ENCODE measurements at regions not wholly inside any gene's neighbourhood (a gene's known extent, or its start where the extent isn't known, plus 50 kb on each side); places are given as distances from the start of the nearest gene placed in this dataset.

DNA sequence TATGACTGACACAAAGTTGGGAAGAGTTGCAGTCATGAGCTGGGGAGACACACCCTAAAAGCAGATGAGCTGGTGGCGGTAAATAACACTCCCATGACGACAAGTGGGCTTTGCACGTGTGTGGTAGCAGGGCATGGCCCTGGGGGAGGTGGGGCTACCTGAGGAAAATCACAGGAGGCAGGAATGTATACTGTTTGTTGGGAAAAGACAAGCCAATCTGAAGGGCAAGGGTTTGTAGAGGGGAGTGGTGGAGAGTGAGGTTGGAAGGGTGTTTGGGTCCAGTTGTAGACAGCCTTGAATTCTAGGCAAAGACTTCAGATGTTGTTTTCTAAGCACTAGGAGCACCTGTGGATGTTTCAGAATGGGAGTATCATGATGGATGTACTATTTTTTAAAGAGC is 151.6 kb downstream of the TM9SF2 start:
- intact Hi-C loops (cut with micrococcal nuclease) = no loop called here

DNA sequence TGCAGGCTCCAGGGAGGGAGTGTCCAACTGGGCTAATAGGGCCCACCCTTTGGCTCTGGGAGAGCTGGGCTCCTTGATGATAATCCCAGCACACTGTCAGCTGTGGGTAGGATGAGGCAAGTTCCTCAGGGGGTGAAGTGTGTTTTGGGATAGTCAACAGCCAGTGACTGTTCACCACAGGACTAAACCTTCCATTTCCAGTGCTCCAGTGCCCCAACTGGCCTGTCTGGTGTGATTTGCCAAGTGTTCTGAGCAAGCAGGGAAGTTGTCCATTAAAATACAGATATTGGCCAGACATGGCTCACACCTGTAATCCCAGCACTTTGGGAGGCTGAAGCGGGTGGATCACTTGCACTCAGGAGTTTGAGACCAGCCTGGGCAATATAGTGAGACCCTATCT is 150.9 kb downstream of the TM9SF2 start:
- intact Hi-C loops (cut with micrococcal nuclease) = no loop called here

DNA sequence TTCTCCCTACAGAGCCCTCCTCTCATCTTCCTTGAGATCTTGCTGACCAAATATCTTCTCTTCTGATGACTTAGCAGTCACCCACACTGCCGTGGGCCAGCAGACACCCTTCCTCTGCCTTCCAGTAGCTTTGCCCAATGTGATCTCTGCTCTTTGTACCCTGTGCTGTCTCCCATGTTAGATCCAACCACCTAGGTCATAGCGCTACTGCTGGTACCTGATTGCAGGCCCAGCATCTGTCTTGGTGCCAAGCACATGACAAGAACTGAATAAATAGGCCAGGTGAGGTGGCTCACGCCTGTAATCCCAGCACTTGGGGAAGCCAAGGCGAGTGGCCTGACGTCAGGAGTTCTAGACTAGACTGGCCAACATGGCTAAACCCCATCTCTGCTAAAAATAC is 149.7 kb downstream of the TM9SF2 start:
- intact Hi-C loops (cut with micrococcal nuclease) = no loop called here

DNA sequence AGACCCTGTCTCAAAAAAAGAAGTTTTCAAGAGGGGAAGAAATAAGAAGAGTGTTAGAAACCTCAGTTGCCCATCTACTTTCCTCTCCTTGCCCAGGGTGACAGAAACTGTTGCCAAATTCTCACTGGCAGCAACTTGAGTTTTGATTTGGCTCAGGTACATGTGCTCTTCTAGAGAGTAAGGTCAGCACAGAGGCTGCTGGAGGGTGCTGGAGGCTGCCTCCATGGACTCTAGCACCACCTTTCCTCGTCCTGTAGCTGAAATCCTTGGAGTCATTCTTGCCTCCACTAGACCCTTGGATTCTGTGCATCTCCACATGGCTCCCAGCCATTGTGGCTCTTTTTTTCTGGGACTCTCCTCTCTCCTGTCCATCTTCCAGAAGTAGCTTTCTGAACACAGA is 149.1 kb downstream of the TM9SF2 start:
- intact Hi-C loops (cut with micrococcal nuclease) = no loop called here

DNA sequence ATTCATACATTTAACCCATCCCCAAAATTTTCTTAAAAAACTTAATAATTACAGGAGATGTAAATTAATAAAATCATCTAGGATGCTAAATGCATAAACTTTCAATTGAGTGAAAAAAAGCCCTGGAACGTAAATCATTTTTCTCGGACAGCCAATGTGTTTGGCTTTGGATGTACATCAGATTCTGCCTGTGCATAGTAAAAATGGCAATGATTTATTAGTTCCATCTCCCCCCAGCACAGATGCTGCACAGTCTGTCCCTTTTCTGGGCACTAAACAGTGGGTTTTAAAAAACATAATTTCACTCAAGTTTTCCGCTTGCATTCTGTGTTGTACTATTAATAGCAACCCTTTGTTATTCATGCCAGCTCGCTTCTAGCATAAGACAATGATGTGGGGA is 147.7 kb downstream of the TM9SF2 start:
- intact Hi-C loops (cut with micrococcal nuclease) = no loop called here

DNA sequence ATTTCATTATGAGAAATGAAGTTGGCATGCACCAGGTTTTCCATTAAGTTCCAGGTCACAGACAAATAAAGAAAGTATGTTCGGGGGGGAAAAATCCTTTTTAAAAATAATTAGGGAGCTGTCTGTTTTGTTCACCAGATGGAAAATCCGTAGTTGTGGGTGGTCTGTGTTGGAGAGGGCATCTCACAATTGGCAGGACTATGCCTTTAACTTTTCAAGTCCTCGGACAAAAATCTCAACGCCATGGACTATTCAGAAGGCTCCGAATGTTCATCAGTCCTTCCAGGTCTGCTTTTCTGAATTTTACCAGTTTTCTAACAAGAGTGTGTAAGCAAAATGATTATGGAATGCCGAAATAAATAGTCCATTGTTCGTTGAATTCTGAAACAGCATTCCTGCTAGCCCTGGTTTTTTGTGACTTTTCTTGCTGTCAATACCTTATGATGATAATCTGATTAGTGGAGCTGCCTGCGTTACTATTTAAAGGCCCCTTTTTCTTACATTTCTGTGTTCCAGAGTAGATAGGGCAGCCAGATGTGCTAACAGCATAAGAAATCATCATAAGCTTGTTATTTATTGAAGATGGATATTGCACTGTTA is 146.9 kb downstream of the TM9SF2 start:
- intact Hi-C loops (cut with micrococcal nuclease) = no loop called here

DNA sequence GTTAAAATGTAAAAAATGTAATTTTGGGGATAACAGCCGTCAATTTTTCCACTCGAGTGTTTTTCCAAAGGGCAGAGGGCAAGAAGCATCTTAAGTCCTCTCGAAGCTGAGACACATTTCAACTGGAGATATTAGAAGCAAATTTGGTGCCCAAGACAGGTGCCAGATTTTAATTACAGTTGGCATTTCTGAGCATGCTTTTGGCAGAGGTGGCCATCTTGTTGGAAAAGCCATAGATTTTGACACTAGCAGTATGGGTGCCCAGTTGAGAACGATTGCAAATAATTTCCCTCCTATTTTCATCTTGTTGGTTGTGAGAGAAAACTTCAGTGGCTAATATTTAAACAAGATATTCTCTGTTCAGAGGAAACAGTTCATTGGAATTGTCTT is 146.3 kb downstream of the TM9SF2 start:
- intact Hi-C loops (cut with micrococcal nuclease) = no loop called here

DNA sequence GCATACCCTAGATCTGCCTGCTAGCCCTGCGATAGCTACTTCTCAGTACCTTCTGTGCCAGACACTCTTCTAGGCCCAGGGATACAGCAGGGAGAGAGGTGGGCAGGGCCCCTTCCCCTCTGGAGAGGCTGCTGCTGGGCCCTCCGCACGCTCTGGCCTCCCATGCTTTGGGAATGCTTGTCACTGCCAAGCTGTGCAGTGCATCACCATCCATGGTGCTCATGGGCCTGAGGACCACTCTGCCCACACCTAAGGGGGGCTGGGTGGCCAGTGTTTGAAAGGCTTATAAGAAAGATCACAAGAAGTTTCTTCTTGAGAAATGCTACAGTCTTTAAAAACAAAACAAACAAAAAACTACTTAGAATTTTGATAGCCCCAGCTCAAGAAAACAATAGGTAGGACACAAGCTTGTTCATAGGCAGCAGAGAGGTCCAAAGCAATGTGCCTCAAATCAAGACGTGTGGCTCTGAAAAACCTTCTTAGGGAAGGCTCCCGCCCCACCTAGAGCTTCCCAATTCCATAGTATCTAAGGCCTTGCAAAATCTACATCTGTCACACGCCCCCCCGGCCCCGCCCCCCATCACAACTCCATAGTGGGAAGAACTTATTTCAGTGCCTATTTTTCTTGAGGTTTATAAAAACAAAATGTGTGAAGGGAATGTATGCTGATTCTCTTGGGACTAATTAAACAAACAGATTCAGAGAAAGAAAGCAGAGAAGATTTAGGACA is 145.8 kb downstream of the TM9SF2 start:
- intact Hi-C loops (cut with micrococcal nuclease) = no loop called here

DNA sequence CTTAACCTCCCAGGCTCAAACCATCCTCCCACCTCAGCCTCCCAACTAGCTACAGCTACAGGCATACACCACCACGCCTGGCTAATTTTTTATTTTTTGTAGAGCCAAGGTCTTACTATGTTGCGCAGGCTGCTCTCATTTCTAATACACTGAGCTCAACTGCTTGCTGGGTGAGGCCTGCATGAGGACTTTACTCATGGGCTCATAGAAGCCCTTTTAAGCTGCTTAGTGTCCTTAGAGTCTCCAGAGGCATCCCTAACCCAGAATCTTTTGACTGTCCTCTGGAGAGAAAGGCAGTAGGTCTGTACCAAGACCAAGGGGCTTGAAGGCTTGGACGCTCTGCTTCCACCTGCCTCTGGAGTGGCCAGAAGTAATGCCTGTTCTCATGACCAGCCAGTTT is 141.6 kb downstream of the TM9SF2 start:
- intact Hi-C loops (cut with micrococcal nuclease) = no loop called here

DNA sequence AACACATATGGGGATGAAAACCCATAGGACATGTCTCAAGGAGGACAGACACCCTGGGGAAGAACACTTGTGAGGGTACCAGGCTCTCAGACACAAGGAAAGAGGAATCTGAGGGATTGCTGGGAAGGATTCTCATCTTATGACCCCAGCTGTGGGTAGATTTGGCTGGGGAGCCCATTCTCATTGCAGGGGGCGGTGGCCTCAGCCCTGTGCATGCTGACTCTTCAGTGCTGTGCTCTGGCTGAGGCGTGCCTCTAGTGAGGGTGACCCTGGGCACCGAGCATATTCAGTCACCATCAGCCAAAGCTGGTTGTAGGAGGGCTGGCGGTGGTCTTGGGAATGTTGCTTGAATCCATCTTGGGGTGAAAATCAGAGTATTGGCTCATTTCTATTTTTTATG is 140.7 kb downstream of the TM9SF2 start:
- intact Hi-C loops (cut with micrococcal nuclease) = no loop called here

DNA sequence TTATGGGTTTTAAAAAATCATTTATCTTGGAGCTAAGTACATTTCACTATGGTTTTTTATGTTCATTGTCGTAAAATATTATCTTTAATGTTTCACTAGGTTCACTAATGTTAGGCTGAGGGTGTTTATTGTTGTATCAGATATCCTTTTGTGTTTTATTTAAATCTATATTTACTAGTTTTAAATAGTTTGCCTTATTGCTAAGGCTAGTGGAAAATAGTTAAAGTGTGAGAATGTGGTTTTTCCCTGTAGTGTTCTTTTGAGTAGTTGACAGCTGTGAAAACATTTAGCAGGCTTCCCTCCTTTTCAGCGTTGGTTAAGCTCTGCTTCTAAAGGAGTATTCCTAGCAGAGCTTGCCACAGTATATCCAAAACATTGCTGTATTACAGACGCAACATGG is 139.0 kb downstream of the TM9SF2 start:
- intact Hi-C loops (cut with micrococcal nuclease) = no loop called here

DNA sequence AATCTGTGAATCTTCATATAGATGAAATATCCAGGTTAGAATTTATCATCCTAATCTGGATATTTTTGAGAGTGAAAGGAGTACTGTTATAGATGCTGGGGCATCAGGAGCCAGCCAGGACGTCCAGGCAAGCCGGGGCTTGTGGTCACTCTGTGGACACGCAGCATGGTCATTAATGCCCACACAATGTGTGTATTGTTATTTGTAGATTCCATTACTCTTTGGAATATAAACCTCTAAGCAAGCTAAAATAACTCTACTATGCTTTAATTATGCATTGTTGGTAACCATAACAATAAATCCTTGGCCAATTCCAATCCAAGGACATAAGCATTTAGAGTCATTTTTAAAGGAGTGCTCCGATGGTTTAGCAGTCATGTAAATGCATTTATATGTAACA is 137.9 kb downstream of the TM9SF2 start:
- intact Hi-C loops (cut with micrococcal nuclease) = no loop called here

DNA sequence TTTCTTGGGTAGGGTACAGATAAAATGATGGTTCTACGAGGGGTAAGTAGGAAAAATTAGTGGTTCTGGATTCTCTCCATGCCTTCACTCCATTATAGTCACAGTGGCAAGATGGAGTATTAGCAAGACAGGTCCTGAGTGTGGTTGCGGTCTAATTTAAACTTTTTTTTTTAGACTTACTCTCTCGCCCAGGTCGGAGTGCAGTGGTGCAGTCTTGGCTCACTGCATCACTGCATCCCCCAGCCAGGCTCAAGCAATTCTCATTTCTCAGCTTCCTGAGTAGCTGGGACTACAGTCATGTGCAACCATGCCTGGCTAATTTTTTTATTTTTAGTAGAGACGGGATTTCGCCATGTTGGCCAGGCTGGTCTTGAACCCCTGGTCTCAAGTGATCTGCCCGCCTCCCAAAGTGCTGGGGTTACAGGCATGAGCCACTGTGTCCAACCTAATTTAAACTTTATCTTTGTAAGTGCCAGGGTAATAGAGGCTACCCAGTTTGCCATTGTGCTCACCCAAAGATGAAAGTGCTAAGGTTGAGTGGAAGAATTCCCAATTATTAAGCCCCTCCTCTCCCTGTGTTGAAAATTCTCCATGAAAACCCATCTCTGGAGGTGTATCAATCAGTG is 135.6 kb downstream of the TM9SF2 start:
- intact Hi-C loops (cut with micrococcal nuclease) = no loop called here

DNA sequence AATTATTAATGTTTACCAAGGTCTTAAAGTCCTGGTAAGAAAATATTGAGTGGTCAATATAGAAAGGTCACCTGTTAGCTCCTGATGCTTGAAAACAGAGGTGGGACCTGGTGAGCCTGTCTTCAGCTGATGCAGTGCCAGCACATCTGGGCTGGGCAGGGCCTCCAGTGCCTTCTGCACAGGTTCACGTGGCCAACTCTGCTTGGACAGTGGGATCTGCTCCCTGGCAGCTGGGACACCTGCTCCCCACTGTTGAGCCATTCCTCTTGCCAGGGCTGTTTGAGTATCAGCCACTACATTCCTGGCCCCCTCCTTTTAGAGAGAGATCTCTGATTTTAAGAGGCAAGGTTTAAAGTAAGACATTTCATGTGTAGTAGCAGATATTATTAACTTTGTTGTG is 135.0 kb downstream of the TM9SF2 start:
- intact Hi-C loops (cut with micrococcal nuclease) = no loop called here

DNA sequence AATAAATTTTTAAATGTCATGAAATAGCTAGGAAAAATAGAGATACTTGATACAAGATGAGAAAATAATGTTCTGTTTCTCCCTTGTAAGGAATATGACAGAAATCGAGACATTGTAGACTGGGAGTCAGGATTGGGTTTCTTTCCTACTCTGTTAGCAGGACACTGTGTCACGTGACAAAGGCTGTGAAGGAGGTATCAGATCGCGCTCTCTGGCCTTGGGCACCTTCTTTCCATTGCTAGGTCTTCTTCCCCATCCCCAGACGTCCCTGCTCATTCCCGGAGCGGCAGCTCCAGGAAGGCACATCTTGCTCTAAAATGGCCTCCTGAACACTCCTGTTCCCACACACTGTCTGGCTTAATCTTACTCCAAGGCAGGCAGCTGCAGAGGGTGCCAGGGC is 133.4 kb downstream of the TM9SF2 start:
- intact Hi-C loops (cut with micrococcal nuclease) = no loop called here

DNA sequence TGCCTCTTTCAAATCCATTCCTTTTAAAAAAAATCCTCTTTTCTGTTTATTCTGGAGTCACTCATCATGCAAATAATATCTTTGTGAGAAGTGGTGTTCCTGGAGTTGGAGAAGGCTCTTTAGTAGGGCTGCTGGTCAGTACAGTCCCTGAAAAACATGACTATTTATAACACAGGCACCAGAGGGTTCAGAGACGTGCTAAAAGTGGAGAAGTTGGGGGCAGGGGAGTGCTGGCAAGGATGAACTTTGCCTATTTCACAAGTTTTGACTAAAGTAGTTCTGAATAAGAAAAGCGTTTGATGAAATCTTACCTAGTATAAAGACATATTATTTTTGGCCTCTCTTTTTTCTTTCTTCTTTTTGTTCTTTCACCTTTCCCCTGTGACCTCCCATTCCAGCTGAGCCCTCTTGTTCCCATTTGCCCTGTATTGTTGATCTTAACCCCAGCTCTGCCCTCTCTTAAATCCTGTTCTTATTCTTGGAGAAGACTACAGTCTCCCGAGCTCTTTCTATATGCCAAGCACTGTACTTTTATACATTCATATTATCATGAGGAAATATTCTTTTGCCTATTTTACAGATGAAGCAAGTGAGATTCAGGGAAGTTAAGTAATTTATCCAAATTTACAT is 129.1 kb downstream of the TM9SF2 start:
- intact Hi-C loops (cut with micrococcal nuclease) = no loop called here

DNA sequence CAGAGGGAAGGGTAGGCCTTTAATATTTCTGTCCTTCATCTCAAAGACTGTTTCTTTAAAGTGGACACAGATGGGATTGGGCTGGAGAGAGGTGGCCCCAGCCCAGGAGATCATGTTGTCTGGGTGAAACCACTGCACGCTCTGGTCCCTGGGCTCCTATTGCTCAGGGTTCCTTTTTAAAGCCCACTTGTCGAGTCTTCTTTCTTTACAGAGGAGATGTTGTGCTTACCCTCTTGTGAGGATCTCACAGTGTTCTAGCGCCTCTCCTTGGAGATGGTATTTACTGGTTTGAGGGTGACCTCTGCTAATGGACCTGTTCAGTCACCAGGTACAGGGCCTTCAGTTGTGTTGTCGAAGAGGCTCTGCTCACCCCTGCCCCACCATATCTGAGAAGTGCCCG is 128.4 kb downstream of the TM9SF2 start:
- intact Hi-C loops (cut with micrococcal nuclease) = no loop called here

DNA sequence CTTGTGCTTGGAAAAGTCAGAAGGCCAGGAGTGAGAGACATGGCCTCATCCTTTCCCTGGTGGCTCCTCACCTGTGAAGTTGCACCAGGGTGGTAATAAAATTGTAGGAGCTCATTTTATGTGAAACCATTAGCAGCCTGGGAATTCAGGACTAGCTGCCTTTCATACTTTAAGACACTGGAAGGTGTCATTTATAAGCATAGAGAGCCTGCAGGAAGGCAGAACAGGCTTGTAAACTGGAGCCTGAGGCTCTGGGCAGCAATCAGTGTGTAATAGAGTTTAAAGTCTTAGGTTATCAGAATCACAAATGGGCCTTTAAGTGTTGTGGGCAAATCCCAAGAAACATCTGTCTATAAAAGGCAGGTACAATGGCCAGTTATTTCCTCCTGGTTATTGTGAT is 127.2 kb downstream of the TM9SF2 start:
- intact Hi-C loops (cut with micrococcal nuclease) = no loop called here

DNA sequence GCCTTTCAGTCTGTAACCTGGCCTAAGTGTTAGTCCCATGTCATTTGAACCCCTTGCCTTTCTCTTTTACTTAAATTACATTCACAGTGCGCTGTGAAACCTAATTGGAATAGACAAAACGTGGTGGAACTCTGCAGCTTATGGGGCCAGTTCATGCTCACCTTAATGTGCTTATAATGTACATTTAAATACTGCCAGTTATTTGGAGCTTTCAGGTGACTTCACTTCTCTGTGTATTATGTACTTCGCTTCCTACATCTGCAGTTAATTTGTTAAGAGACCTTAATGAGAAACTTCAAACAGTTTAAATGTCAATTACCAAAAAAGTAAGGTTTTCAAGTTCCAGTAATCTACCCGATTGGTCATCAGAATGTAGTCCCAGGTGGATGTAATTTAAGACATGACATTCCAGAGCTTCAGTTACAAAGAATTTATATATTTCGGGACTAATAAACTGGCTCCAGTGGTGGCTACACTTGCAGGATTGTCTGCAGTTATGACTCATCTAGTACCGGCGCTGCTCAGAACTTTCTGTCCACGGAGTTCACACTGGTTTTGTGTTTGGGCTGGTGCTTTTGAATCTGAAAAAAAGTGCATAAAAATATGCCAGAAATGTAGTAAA is 125.3 kb downstream of the TM9SF2 start:
- intact Hi-C loops (cut with micrococcal nuclease) = no loop called here

DNA sequence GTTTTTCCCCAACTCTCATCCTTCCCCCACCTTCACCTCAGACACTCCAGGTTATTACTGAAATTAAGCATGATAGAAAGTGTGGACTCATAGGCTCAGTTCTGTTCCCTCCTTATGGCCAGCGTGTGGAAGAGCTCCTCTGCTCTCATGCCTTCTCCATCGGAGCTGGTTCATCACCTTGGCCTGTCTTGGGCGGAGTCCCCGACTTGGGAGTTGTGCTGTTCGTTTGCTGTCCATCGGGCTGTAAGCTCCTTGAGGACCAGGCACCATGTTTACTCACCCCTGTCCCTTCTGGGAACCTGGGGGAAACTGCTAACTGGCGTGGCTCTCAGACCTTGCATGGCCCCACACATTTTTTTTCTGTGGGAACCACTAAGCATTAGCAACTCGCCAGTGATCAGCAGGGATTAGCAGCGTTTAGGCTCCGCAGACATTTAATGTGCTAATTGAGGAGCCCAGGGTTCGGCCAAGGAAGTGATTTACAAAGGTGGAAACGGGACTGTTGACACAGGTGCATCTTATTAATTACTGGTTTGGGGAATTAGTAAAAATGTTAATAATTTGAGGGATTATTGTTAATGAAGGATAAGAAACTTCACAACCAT is 123.8 kb downstream of the TM9SF2 start:
- intact Hi-C loops (cut with micrococcal nuclease) = no loop called here

DNA sequence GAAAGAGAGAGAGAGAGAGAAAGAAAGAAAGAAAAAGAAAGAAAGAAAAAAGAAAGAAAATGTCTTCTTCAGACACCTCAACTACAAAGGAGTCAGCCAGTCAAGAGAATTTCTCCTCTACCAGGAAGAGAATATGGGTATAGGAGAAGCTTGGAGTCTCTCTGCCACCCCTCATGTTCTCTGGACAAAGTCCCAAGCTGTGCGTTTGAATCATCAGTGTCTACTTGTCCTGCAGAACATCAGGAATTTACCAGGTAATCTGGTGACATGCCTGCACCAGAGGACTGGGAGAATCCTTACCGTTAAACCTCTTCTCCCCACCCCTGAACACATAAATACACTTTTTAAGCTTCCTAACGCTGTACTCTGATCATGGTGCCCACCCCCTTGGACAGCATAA is 119.5 kb downstream of the TM9SF2 start:
- intact Hi-C loops (cut with micrococcal nuclease) = no loop called here

DNA sequence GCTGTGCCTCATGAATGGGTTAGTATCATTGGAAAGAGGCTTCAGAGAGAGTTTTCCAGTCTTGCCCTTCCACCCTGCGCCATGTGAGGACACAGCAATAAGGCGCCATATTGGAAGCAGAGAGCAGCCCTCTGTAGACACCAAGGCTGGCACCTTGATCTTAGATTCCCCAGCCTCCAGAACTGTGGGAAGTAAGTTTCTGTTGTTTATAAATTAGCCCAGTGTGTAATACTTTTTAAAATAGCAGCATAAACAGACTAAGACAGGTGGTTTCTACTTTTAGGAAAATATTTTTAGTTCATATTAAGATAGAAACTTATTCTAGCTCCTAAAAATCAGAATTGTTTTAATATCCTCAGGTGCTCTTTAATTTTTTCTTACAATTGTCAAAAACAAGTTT is 117.9 kb downstream of the TM9SF2 start:
- intact Hi-C loops (cut with micrococcal nuclease) = no loop called here

Data from T-helper 2 cell treated with Interferon-gamma antibody and Interleukin-4, amounts not matched to agents 100 ng/mL and 5 ng/mL, for 36 hours (primary cell).